ENCODE measurements at regions not wholly inside any gene's neighbourhood (a gene's known extent, or its start where the extent isn't known, plus 50 kb on each side); places are given as distances from the start of the nearest gene placed in this dataset.

- Histone ChIP-seq H3K9me3 (no peaks in the 10 kb centered on the region), H3K4me1 (no peaks in the 10 kb centered on the region), H3K27ac (no peak overlapping the region), H3K27me3 (no peaks in the 10 kb centered on the region), H3K4me3 (no peak overlapping the region), H3K36me3 (no peaks in the 10 kb centered on the region)
- TF ChIP-seq, protein P1, sequence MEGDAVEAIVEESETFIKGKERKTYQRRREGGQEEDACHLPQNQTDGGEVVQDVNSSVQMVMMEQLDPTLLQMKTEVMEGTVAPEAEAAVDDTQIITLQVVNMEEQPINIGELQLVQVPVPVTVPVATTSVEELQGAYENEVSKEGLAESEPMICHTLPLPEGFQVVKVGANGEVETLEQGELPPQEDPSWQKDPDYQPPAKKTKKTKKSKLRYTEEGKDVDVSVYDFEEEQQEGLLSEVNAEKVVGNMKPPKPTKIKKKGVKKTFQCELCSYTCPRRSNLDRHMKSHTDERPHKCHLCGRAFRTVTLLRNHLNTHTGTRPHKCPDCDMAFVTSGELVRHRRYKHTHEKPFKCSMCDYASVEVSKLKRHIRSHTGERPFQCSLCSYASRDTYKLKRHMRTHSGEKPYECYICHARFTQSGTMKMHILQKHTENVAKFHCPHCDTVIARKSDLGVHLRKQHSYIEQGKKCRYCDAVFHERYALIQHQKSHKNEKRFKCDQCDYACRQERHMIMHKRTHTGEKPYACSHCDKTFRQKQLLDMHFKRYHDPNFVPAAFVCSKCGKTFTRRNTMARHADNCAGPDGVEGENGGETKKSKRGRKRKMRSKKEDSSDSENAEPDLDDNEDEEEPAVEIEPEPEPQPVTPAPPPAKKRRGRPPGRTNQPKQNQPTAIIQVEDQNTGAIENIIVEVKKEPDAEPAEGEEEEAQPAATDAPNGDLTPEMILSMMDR (IDR thresholded peaks at IDR 0.05): no peak
- intact Hi-C loops (cut with DNase I): no loop called here
- DNase-seq: peak; percentile 12
- no peak for ATAC-seq
Observed at GRCh38 chr9:135000647-135001245, 83.0 kb upstream of the FCN1 start.

- no peak overlapping the region for H3K4me3 ChIP-seq
- TF ChIP-seq, protein P1 (IDR thresholded peaks at IDR 0.05): no peak
- no peaks in the 10 kb centered on the region for H3K36me3 ChIP-seq
- no peak for ATAC-seq
- DNase-seq: peak; percentile 29
- no peaks in the 10 kb centered on the region for H3K9me3 ChIP-seq
- H3K27me3 ChIP-seq: no peaks in the 10 kb centered on the region
- H3K27ac ChIP-seq: no peak overlapping the region
- intact Hi-C loops (cut with DNase I): no loop called here
- H3K4me1 ChIP-seq: no peaks in the 10 kb centered on the region
Observed at GRCh38 chr9:135001526-135001925, 83.8 kb upstream of the FCN1 start.

DNA sequence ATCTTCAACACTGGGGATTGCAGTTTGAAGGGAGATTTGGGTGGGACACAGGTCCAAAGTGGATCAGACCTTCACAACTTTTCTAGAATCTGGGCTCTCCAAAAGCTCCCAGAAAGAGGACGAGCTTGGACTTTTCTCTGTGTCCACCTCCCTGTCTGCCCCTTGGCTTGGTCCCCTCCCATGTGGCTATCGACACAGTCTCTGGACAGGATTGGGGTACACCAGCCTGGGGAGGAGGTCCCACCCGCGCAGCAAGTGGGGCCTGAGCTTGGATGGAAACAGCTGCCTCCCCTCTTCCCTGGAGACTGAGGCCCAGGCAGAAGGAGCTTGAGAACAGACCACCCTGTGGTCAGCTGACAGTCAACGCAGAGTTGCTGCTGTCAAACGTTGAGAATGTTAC, 84.6 kb upstream of the FCN1 start:
- TF ChIP-seq, protein P1 (IDR thresholded peaks at IDR 0.05): no peak
- Histone ChIP-seq H3K9me3 (no peaks in the 10 kb centered on the region), H3K4me3 (no peak overlapping the region), H3K27ac (no peak overlapping the region), H3K27me3 (no peaks in the 10 kb centered on the region), H3K4me1 (no peaks in the 10 kb centered on the region), H3K36me3 (no peaks in the 10 kb centered on the region)
- intact Hi-C loops (cut with DNase I): no loop called here
- DNase-seq: peak; percentile 16
- ATAC-seq: no peak

DNA sequence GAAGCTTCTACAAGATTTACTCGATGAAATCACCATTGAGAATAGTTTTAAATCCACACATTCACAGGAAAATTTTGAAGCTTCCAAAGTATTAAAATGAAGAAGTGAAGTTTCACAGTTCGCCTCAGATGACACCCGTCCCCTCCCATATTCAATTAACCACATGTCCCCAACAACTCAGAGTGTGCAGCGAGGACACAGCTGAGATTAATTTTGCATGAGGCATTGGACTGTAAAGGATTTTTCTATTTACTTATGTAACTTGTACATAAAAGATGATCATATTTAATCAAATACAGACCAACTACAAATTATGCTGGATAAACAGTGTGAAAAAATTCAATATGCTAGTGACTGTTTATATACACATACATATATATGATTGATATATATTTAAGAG, 84.7 kb upstream of the OLFM1 start:
- no peak for DNase-seq
- no peaks in the 10 kb centered on the region for H3K27me3 ChIP-seq
- ATAC-seq: no peak
- H3K9me3 ChIP-seq: no peaks in the 10 kb centered on the region
- intact Hi-C loops (cut with DNase I): no loop called here
- H3K4me3 ChIP-seq: no peak overlapping the region
- TF ChIP-seq, protein P1 (IDR thresholded peaks at IDR 0.05): no peak
- H3K36me3 ChIP-seq: no peaks in the 10 kb centered on the region
- H3K27ac ChIP-seq: no peak overlapping the region
- H3K4me1 ChIP-seq: no peaks in the 10 kb centered on the region

GRCh38 chr9:135004772-135005171, 82.7 kb upstream of the OLFM1 start:
- TF ChIP-seq, protein P1 (IDR thresholded peaks at IDR 0.05): no peak
- intact Hi-C loops (cut with DNase I): no loop called here
- H3K9me3 ChIP-seq: no peaks in the 10 kb centered on the region
- no peaks in the 10 kb centered on the region for H3K4me1 ChIP-seq
- H3K27me3 ChIP-seq: no peaks in the 10 kb centered on the region
- H3K27ac ChIP-seq: no peak overlapping the region
- DNase-seq (no peak), ATAC-seq (no peak)
- H3K4me3 ChIP-seq: no peak overlapping the region
- H3K36me3 ChIP-seq: no peaks in the 10 kb centered on the region

Data from upper lobe of right lung (tissue), 1 donor.